Lung (tissue), 11 donors: ENCODE measurements at regions not wholly inside any gene's neighbourhood (a gene's known extent, or its start where the extent isn't known, plus 50 kb on each side); places are given as distances from the start of the nearest gene placed in this dataset.

Experiments used
- ATAC-seq: fragments of 200-7000 bp; cut with Tn5 transposase; one replicate; pipeline ENCODE4 v1.9.1; 2020; ENCODE audit warnings: moderate number of reproducible peaks; ENCODE audit not compliant: insufficient read depth, low FRiP score
- DNase-seq, 3 donors: peaks; one replicate each; pipeline ENCODE4 v3.0.0-alpha.2; 2013 to 2017
- H3K27ac ChIP-seq, 2 donors: one replicate each; pipeline ENCODE4 v1.5.1; 2013; ENCODE audit warnings: mild to moderate bottlenecking in 2 of 2, moderate library complexity in 2 of 2, control low read depth in 1 of 2, inconsistent platforms in 1 of 2, low read depth in 1 of 2, low read length in 1 of 2
- H3K27me3 ChIP-seq, 3 donors: one replicate each; pipeline ENCODE4 v1.5.1; 2013; ENCODE audit warnings: low read length in 2 of 3; ENCODE audit not compliant: control insufficient read depth in 3 of 3, insufficient read depth in 3 of 3
- H3K36me3 ChIP-seq, 4 donors: one replicate each; pipeline ENCODE4 v1.5.1; 2013; ENCODE audit warnings: low read length in 4 of 4, mild to moderate bottlenecking in 1 of 4, moderate library complexity in 1 of 4; ENCODE audit not compliant: control insufficient read depth in 4 of 4, insufficient read depth in 4 of 4
- H3K4me1 ChIP-seq, 5 donors: one replicate each; pipeline ENCODE4 v1.5.1; 2013; ENCODE audit warnings: low read length in 5 of 5, mild to moderate bottlenecking in 2 of 5, moderate library complexity in 1 of 5; ENCODE audit not compliant: control insufficient read depth in 5 of 5, insufficient read depth in 5 of 5
- H3K4me3 ChIP-seq: one replicate; pipeline ENCODE4 v1.5.1; 2013; ENCODE audit warnings: mild to moderate bottlenecking, control low read depth, moderate library complexity
- H3K9ac ChIP-seq, 2 donors: one replicate each; pipeline ENCODE4 v1.5.1; 2013; ENCODE audit warnings: low read length in 2 of 2, control low read depth in 1 of 2; ENCODE audit not compliant: insufficient read depth in 1 of 2
- H3K9me3 ChIP-seq, 4 donors: one replicate each; pipeline ENCODE4 v1.5.1; 2013; ENCODE audit warnings: low read length in 3 of 4, mild to moderate bottlenecking in 1 of 4, moderate library complexity in 1 of 4; ENCODE audit not compliant: control insufficient read depth in 4 of 4, insufficient read depth in 3 of 4
- CTCF ChIP-seq: IDR thresholded peaks from 2 replicates; pipeline ENCODE4 v1.5.1; 2012; ENCODE audit warnings: mild to moderate bottlenecking; ENCODE audit errors: control extremely low read depth, extremely low read depth
- whole genome bisulfite sequencing, 2 donors: extraction: QIAGEN DNeasy Blood & Tissue Kit; methylation state at CpG; one replicate each; pipeline ENCODE4 v1.1.7; 2013; 5-methylcytosine and 5-hydroxymethylcytosine counted together
- donor health status: control.
- donor health status: control.
- donor health status: Bipolar disorder and iron deficiency.
- donor health status: healthy.
- donor health status: DM: yes; HTN: yes; CAD: no.

- Histone ChIP-seq H3K4me3 (no peak overlapping the region), H3K27me3 (no peaks in the 10 kb centered on the region), H3K27ac (no peak overlapping the region), H3K9ac (no peak overlapping the region), H3K36me3 (no peaks in the 10 kb centered on the region), H3K4me1 (peaks cover 0 to 4% (median 0%) of the 10 kb centered on the region in 5 donors), H3K9me3 (peaks cover 3 to 17% (median 5%) of the 10 kb centered on the region in 4 donors)
- ATAC-seq (no peak), DNase-seq (no peak)
- no peak for TF ChIP-seq CTCF
- WGBS, 2 donors = 83% methylated on average over 2 of the region's 2 CpGs
These were observed 147.4 kb downstream of the TMEM18 start for GRCh38 chr2:529852-530251.

- no peak for TF ChIP-seq CTCF
- no peak overlapping the region for H3K9ac ChIP-seq
- no peak overlapping the region for H3K27ac ChIP-seq
- WGBS, 2 donors = 0% methylated on average over 2 of the region's 2 CpGs
- no peaks in the 10 kb centered on the region for H3K36me3 ChIP-seq
- H3K4me3 ChIP-seq = no peak overlapping the region
- DNase-seq = peak in 1 of 3 donors; percentile 24
- ATAC-seq = no peak
- peaks cover 3 to 17% (median 5%) of the 10 kb centered on the region in 4 donors for H3K9me3 ChIP-seq
- H3K27me3 ChIP-seq = no peaks in the 10 kb centered on the region
- H3K4me1 ChIP-seq = peaks cover 0 to 7% (median 0%) of the 10 kb centered on the region in 5 donors
These were observed 147.8 kb downstream of the TMEM18 start for GRCh38 chr2:529424-529823.

- Histone ChIP-seq H3K36me3 (no peaks in the 10 kb centered on the region), H3K9ac (no peak overlapping the region), H3K27me3 (no peaks in the 10 kb centered on the region), H3K4me3 (no peak overlapping the region), H3K9me3 (peaks cover 3 to 13% (median 3%) of the 10 kb centered on the region in 4 donors), H3K4me1 (peaks cover 0 to 12% (median 0%) of the 10 kb centered on the region in 5 donors), H3K27ac (no peak overlapping the region)
- no peak for ATAC-seq
- no peak for DNase-seq
- no peak for TF ChIP-seq CTCF
- WGBS, 2 donors = 69 to 84% methylated on average over 12 of the region's 12 CpGs
These were observed 149.6 kb downstream of the TMEM18 start for GRCh38 chr2:527581-527980.

GRCh38 chr2:526918-527317 lies 150.3 kb downstream of the TMEM18 start:
- DNase-seq = no peak
- H3K27ac ChIP-seq = no peak overlapping the region
- H3K27me3 ChIP-seq = no peaks in the 10 kb centered on the region
- peaks cover 0 to 12% (median 0%) of the 10 kb centered on the region in 5 donors for H3K4me1 ChIP-seq
- ATAC-seq = no peak
- H3K4me3 ChIP-seq = no peak overlapping the region
- H3K9me3 ChIP-seq = peaks cover 2 to 16% (median 3%) of the 10 kb centered on the region in 4 donors
- H3K36me3 ChIP-seq = no peaks in the 10 kb centered on the region
- peak overlapping the region in 1 of 2 donors; percentile 29 for H3K9ac ChIP-seq
- no peak for TF ChIP-seq CTCF
- 93 to 94% methylated on average over 5 of the region's 5 CpGs for WGBS, 2 donors
